ENCODE measurements at regions not wholly inside any gene's neighbourhood (a gene's known extent, or its start where the extent isn't known, plus 50 kb on each side); places are given as distances from the start of the nearest gene placed in this dataset.

GRCh38 chr4:111811661-111812060 is 333.6 kb upstream of the FAM241A start:
- Histone ChIP-seq H4K20me1 (ENCODE audit: insufficient read depth, low read length) (no peaks in the 10 kb centered on the region), H3K9me3 (ENCODE audit: insufficient read depth, low read length, severe bottlenecking) (no peaks in the 10 kb centered on the region), H3K27me3 (ENCODE audit: insufficient read depth, low read length, poor library complexity) (peaks cover 5% of the 10 kb centered on the region), H3K4me1 (ENCODE audit: insufficient read depth, low read length) (no peaks in the 10 kb centered on the region), H3K4me2 (ENCODE audit: insufficient read depth, low read length) (no peak overlapping the region), H3K9ac (ENCODE audit: low read depth, low read length) (no peak overlapping the region), H3K36me3 (ENCODE audit: insufficient read depth, low read length) (no peaks in the 10 kb centered on the region), H2AFZ (ENCODE audit: low read depth, low read length) (no peak overlapping the region), H3K79me2 (ENCODE audit: insufficient read depth, low read length) (no peaks in the 10 kb centered on the region), H3K4me3 (ENCODE audit: low read depth in 1 of 2, low read length in 2 of 2) (no peak overlapping the region), H3K27ac (ENCODE audit: low read length) (no peak overlapping the region)
- DNase-seq (no peak), ATAC-seq (ENCODE audit: insufficient read depth, low read depth) (no peak)
- no peak for TF ChIP-seq CTCF (IDR thresholded peaks at IDR 0.05; ENCODE audit: borderline replicate concordance, extremely low read depth, low read length, poor library complexity, severe bottlenecking)
- TF ChIP-seq EZH2 (IDR thresholded peaks at IDR 0.05; ENCODE audit: borderline replicate concordance, low read depth, low read length, severe bottlenecking), result no peak

GRCh38 chr4:111812114-111812513 is 333.1 kb upstream of the FAM241A start:
- Histone ChIP-seq H3K4me3 (ENCODE audit: low read depth in 1 of 2, low read length in 2 of 2) (no peak overlapping the region), H3K27me3 (ENCODE audit: insufficient read depth, low read length, poor library complexity) (peaks cover 5% of the 10 kb centered on the region), H3K9me3 (ENCODE audit: insufficient read depth, low read length, severe bottlenecking) (no peaks in the 10 kb centered on the region), H2AFZ (ENCODE audit: low read depth, low read length) (no peak overlapping the region), H3K36me3 (ENCODE audit: insufficient read depth, low read length) (no peaks in the 10 kb centered on the region), H3K27ac (ENCODE audit: low read length) (no peak overlapping the region), H3K4me2 (ENCODE audit: insufficient read depth, low read length) (no peak overlapping the region), H3K9ac (ENCODE audit: low read depth, low read length) (no peak overlapping the region), H3K79me2 (ENCODE audit: insufficient read depth, low read length) (no peaks in the 10 kb centered on the region), H4K20me1 (ENCODE audit: insufficient read depth, low read length) (no peaks in the 10 kb centered on the region), H3K4me1 (ENCODE audit: insufficient read depth, low read length) (no peaks in the 10 kb centered on the region)
- ATAC-seq (ENCODE audit: insufficient read depth, low read depth), result no peak
- TF ChIP-seq CTCF (IDR thresholded peaks at IDR 0.05; ENCODE audit: borderline replicate concordance, extremely low read depth, low read length, poor library complexity, severe bottlenecking), result no peak
- no peak for TF ChIP-seq EZH2 (IDR thresholded peaks at IDR 0.05; ENCODE audit: borderline replicate concordance, low read depth, low read length, severe bottlenecking)
- no peak for DNase-seq

- TF ChIP-seq CTCF (IDR thresholded peaks at IDR 0.05; ENCODE audit: borderline replicate concordance, extremely low read depth, low read length, poor library complexity, severe bottlenecking), result no peak
- no peak for TF ChIP-seq EZH2 (IDR thresholded peaks at IDR 0.05; ENCODE audit: borderline replicate concordance, low read depth, low read length, severe bottlenecking)
- Histone ChIP-seq H3K9me3 (ENCODE audit: insufficient read depth, low read length, severe bottlenecking) (no peaks in the 10 kb centered on the region), H3K27ac (ENCODE audit: low read length) (no peak overlapping the region), H3K4me3 (ENCODE audit: low read depth in 1 of 2, low read length in 2 of 2) (no peak overlapping the region), H2AFZ (ENCODE audit: low read depth, low read length) (no peak overlapping the region), H3K36me3 (ENCODE audit: insufficient read depth, low read length) (no peaks in the 10 kb centered on the region), H4K20me1 (ENCODE audit: insufficient read depth, low read length) (no peaks in the 10 kb centered on the region), H3K27me3 (ENCODE audit: insufficient read depth, low read length, poor library complexity) (peaks cover 2% of the 10 kb centered on the region), H3K9ac (ENCODE audit: low read depth, low read length) (no peak overlapping the region), H3K4me2 (ENCODE audit: insufficient read depth, low read length) (no peak overlapping the region), H3K79me2 (ENCODE audit: insufficient read depth, low read length) (no peaks in the 10 kb centered on the region), H3K4me1 (ENCODE audit: insufficient read depth, low read length) (no peaks in the 10 kb centered on the region)
- DNase-seq, result no peak
- no peak for ATAC-seq (ENCODE audit: insufficient read depth, low read depth)
Measured at GRCh38 chr4:111812760-111813159, 332.5 kb upstream of the FAM241A start.

All from DND-41 (cell line).